Tibial nerve (tissue), 4 donors: ENCODE measurements at regions not wholly inside any gene's neighbourhood (a gene's known extent, or its start where the extent isn't known, plus 50 kb on each side); places are given as distances from the start of the nearest gene placed in this dataset.

Source experiments
- DNase-seq, 2 donors: peaks; one replicate each; pipeline ENCODE4 v3.0.0-alpha.2; 2019; ENCODE audit warnings: low spot score in 2 of 2
- H3K27ac ChIP-seq, 4 donors: fragments of 200-600 bp; sonication (generic) in 3 of 4; one replicate each; pipeline ENCODE4 v1.5.1; 2017 to 2019; ENCODE audit warnings: mild to moderate bottlenecking in 1 of 4
- H3K27me3 ChIP-seq, 2 donors: fragments of 200-600 bp; sonication (generic) in 1 of 2; one replicate each; pipeline versions ENCODE4 v1.5.1 to v1.6.0; 2017 to 2019
- H3K36me3 ChIP-seq, 3 donors: fragments of 200-600 bp; sonication (generic); one replicate each; pipeline ENCODE4 v1.5.1; 2018 to 2019
- H3K4me1 ChIP-seq, 4 donors: fragments of 200-600 bp; sonication (generic) in 3 of 4; one replicate each; pipeline ENCODE4 v1.5.1; 2017 to 2019
- H3K4me3 ChIP-seq, 4 donors: fragments of 200-600 bp; sonication (generic) in 3 of 4; one replicate each; pipeline ENCODE4 v1.5.1; 2017 to 2019; ENCODE audit warnings: mild to moderate bottlenecking in 1 of 4, moderate library complexity in 1 of 4
- H3K9me3 ChIP-seq, 4 donors: fragments of 200-600 bp; sonication (generic) in 3 of 4; one replicate each; pipeline ENCODE4 v1.5.1; 2017 to 2019
- EP300 ChIP-seq, 2 donors: sonication (generic); formaldehyde crosslinking; IDR thresholded peaks; one replicate each; pipeline ENCODE4 v1.6.1; 2017; ENCODE audit warnings: antibody characterized with exemption in 2 of 2, mild to moderate bottlenecking in 1 of 2
- POLR2A ChIP-seq, 2 donors: fragments of 450-650 bp; IDR thresholded peaks; one replicate each; pipeline ENCODE4 v1.6.1; 2017; ENCODE audit warnings: antibody characterized with exemption in 2 of 2, mild to moderate bottlenecking in 2 of 2, moderate library complexity in 2 of 2
- WGBS, 2 donors: methylation state at CpG; one replicate each; pipeline ENCODE4 v1.1.5; 2018; 5-methylcytosine and 5-hydroxymethylcytosine counted together
- TF ChIP-seq, protein P1 (sequence below), 5 experiments: fragments of 200-600 bp in 3 of 5; fragments of 450-650 bp in 2 of 5; sonication (generic) in 3 of 5; IDR thresholded peaks; one replicate each; pipeline ENCODE4 v1.5.1; 2016 to 2019; ENCODE audit warnings: antibody characterized with exemption in 5 of 5, mild to moderate bottlenecking in 3 of 5, moderate library complexity in 2 of 5

DNA sequence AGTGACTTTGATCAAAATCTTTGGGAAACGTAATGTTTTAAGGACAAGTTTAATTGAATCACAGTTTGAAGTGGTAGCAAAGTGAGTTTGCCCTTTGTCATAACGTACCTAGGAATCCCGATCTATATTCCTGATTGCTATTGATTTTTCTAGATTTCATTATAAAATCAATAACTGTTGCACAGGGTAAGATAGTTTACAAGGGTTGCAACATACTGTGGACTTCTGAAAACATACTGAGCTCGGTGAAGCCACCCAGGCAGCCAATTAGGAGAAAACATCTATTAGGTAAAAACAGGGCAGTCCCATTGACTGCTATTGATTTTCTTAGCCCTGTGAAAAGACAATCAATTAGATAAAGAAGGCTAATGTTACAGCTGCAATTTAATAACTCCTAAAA lies 659.9 kb downstream of the ISL1 start:
- 81 to 90% methylated on average over 4 of the region's 4 CpGs for WGBS, 2 donors
- no peaks in the 10 kb centered on the region for H3K27me3 ChIP-seq
- no peaks in the 10 kb centered on the region for H3K36me3 ChIP-seq
- TF ChIP-seq EP300 (IDR thresholded peaks at IDR 0.05) (no peak), POLR2A (IDR thresholded peaks at IDR 0.05) (no peak)
- TF ChIP-seq, protein P1, sequence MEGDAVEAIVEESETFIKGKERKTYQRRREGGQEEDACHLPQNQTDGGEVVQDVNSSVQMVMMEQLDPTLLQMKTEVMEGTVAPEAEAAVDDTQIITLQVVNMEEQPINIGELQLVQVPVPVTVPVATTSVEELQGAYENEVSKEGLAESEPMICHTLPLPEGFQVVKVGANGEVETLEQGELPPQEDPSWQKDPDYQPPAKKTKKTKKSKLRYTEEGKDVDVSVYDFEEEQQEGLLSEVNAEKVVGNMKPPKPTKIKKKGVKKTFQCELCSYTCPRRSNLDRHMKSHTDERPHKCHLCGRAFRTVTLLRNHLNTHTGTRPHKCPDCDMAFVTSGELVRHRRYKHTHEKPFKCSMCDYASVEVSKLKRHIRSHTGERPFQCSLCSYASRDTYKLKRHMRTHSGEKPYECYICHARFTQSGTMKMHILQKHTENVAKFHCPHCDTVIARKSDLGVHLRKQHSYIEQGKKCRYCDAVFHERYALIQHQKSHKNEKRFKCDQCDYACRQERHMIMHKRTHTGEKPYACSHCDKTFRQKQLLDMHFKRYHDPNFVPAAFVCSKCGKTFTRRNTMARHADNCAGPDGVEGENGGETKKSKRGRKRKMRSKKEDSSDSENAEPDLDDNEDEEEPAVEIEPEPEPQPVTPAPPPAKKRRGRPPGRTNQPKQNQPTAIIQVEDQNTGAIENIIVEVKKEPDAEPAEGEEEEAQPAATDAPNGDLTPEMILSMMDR (IDR thresholded peaks at IDR 0.05): no peak
- H3K4me3 ChIP-seq: no peak overlapping the region
- H3K4me1 ChIP-seq: no peaks in the 10 kb centered on the region
- no peak overlapping the region for H3K27ac ChIP-seq
- no peak for DNase-seq
- no peaks in the 10 kb centered on the region for H3K9me3 ChIP-seq

DNA sequence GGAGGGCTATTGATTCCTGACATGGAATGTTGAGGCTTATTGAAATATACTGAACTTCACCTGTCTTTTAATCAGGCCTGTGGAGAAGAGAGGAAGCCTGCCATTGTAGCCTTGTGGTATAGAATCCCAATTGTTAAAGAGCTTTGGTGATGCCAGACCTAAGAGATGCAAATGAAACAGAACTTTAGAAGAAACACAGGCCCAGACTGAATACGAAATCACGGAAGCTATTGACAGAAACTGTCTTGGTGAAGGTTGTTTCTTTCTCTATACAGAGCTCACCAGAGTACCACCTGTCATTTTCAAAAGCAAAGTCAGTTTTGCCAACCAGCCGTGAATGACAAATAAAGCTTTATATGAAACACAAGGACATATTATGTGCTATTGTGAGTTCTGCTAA lies 660.3 kb downstream of the ISL1 start:
- no peak overlapping the region for H3K4me3 ChIP-seq
- no peak for TF ChIP-seq POLR2A (IDR thresholded peaks at IDR 0.05)
- no peak for TF ChIP-seq EP300 (IDR thresholded peaks at IDR 0.05)
- TF ChIP-seq, protein P1 (IDR thresholded peaks at IDR 0.05): no peak
- no peaks in the 10 kb centered on the region for H3K27me3 ChIP-seq
- H3K9me3 ChIP-seq: no peaks in the 10 kb centered on the region
- H3K27ac ChIP-seq: no peak overlapping the region
- H3K4me1 ChIP-seq: no peaks in the 10 kb centered on the region
- no peak for DNase-seq
- WGBS, 2 donors: 78% methylated on average over 3 of the region's 3 CpGs
- H3K36me3 ChIP-seq: no peaks in the 10 kb centered on the region

DNA sequence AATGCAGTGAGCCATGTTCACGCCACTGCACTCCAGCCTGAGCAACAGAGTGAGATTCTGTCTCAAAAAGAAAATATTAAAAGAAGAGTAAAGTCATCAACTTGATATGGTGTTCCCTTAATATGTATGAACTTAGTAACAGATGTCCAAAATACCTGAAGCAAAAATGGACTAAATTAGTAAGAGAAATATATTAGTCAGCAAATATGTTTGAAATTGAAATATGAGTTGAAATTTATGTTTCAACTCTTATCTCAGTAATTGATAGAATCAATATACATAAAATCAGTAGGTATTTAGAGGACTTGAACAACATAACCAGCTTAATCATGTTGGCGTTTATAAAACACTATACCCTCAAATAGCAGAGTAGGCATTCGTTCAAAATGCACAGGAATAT lies 668.5 kb downstream of the ISL1 start:
- no peaks in the 10 kb centered on the region for H3K27me3 ChIP-seq
- TF ChIP-seq POLR2A (IDR thresholded peaks at IDR 0.05) (no peak), EP300 (IDR thresholded peaks at IDR 0.05) (no peak)
- TF ChIP-seq, protein P1 (IDR thresholded peaks at IDR 0.05): no peak
- H3K4me3 ChIP-seq: no peak overlapping the region
- no peak overlapping the region for H3K27ac ChIP-seq
- WGBS, 2 donors: 93 to 94% methylated on average over 3 of the region's 3 CpGs
- no peak for DNase-seq
- no peaks in the 10 kb centered on the region for H3K36me3 ChIP-seq
- no peaks in the 10 kb centered on the region for H3K9me3 ChIP-seq
- no peaks in the 10 kb centered on the region for H3K4me1 ChIP-seq

DNA sequence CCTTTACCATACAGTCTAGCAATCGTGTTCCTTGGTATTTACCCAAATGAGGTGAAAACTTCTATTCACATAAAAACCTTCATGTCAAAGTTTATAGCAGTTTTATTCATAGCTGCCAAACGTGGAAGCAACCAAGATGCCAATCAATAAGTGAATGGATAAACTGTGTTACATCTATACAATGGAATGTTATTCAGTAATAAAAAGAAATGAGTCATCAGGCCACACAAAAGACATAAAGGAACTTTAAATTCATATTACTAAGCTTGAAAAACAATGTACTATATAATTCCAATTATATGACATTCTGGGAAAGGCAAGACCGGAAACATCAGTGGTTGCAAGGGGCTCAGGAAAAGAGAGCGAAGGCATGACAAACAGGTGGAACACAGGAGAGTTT lies 679.9 kb downstream of the ISL1 start:
- Histone ChIP-seq H3K36me3 (no peaks in the 10 kb centered on the region), H3K4me3 (no peak overlapping the region), H3K27me3 (no peaks in the 10 kb centered on the region), H3K4me1 (no peaks in the 10 kb centered on the region), H3K27ac (no peak overlapping the region), H3K9me3 (peaks cover 0 to 2% (median 0%) of the 10 kb centered on the region in 4 donors)
- no peak for TF ChIP-seq EP300 (IDR thresholded peaks at IDR 0.05)
- TF ChIP-seq POLR2A (IDR thresholded peaks at IDR 0.05): no peak
- TF ChIP-seq, protein P1 (IDR thresholded peaks at IDR 0.05): no peak
- WGBS, 2 donors: 60 to 66% methylated on average over 4 of the region's 4 CpGs
- no peak for DNase-seq

DNA sequence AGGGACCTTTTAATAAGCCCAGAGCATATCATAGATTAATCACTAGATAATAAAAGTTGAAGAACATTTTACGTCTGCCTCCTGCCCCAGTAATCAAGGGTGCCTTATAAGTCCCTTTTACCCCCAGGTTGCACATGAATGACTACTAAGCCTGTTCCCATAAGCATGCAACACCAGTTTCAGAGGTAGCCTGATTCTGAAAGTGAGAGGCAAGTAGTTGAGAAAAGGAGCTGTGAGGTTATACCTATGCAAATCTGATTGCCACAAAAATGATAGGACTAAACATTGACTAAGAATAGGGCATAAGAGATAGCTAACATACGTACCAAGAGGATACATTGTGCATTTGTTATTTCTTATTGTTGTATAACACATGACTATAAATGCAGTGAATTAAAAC lies 681.9 kb downstream of the ISL1 start:
- Histone ChIP-seq H3K36me3 (no peaks in the 10 kb centered on the region), H3K4me3 (no peak overlapping the region), H3K4me1 (no peaks in the 10 kb centered on the region), H3K27ac (no peak overlapping the region), H3K9me3 (no peaks in the 10 kb centered on the region), H3K27me3 (no peaks in the 10 kb centered on the region)
- TF ChIP-seq, protein P1 (IDR thresholded peaks at IDR 0.05): no peak
- TF ChIP-seq POLR2A (IDR thresholded peaks at IDR 0.05) (no peak), EP300 (IDR thresholded peaks at IDR 0.05) (no peak)
- DNase-seq: no peak
- WGBS, 2 donors: 90 to 94% methylated on average over 2 of the region's 2 CpGs
